ENCODE measurements at regions not wholly inside any gene's neighbourhood (a gene's known extent, or its start where the extent isn't known, plus 50 kb on each side); places are given as distances from the start of the nearest gene placed in this dataset.

DNA sequence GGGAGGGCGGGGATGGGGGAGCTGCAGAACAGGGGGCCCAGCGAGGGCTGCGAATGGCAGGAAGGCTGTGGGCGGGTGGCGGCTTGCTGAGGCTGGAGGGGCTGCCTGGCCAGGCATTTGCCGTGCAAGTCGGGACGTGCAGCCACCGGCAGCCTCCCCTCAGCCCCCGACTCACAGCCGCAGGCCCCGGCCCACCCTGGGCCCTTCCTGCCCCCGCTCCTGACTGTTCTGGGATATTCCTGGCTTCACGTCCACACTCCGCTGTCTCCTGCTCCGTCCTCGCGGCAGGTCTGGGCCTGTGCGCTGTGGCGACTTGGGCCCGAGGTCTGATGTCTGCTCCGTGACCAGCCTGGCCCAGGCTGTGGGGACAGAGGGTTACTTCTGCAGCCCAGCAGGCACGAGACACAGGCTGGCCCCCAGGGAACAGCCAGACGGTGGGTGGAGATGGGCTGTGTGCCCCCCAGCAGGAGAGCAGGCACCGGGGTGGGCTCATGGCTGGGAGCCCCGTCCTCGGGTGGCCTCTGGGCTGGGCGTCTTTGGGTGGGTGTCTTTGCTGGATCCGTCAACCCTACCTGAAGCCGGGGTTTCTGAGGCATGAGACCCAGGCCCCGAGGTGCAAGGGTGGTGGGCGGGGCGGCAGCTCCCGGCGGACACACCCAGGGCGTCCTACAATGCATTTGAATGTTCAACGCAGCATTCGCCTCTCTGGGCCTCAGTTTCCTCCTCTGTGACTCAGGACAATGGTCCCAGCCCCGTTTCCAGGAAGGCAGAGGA, 86.5 kb downstream of the FOXL3 start:
- peak in 1 of 3 donors; percentile 27 for DNase-seq
- 63 to 74% methylated on average over 34 to 39 of the region's 39 CpGs for WGBS, 2 donors
- peaks cover 0 to 49% (median 20%) of the 10 kb centered on the region in 5 donors for H3K4me1 ChIP-seq (ENCODE audit: control insufficient read depth in 5 of 5, insufficient read depth in 5 of 5, low read length in 5 of 5)
- no peaks in the 10 kb centered on the region for H3K9me3 ChIP-seq (ENCODE audit: control insufficient read depth in 4 of 4, insufficient read depth in 3 of 4, low read length in 3 of 4)
- no peak overlapping the region for H3K4me3 ChIP-seq
- H3K36me3 ChIP-seq (ENCODE audit: control insufficient read depth in 4 of 4, insufficient read depth in 4 of 4, low read length in 4 of 4): no peaks in the 10 kb centered on the region
- no peaks in the 10 kb centered on the region for H3K27me3 ChIP-seq (ENCODE audit: control insufficient read depth in 3 of 3, insufficient read depth in 3 of 3, low read length in 2 of 3)
- no peak for ATAC-seq (ENCODE audit: insufficient read depth, low FRiP score)
- no peak overlapping the region for H3K9ac ChIP-seq (ENCODE audit: insufficient read depth in 1 of 2, low read length in 2 of 2)
- TF ChIP-seq, protein P1, sequence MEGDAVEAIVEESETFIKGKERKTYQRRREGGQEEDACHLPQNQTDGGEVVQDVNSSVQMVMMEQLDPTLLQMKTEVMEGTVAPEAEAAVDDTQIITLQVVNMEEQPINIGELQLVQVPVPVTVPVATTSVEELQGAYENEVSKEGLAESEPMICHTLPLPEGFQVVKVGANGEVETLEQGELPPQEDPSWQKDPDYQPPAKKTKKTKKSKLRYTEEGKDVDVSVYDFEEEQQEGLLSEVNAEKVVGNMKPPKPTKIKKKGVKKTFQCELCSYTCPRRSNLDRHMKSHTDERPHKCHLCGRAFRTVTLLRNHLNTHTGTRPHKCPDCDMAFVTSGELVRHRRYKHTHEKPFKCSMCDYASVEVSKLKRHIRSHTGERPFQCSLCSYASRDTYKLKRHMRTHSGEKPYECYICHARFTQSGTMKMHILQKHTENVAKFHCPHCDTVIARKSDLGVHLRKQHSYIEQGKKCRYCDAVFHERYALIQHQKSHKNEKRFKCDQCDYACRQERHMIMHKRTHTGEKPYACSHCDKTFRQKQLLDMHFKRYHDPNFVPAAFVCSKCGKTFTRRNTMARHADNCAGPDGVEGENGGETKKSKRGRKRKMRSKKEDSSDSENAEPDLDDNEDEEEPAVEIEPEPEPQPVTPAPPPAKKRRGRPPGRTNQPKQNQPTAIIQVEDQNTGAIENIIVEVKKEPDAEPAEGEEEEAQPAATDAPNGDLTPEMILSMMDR (IDR thresholded peaks at IDR 0.05; ENCODE audit: control extremely low read depth, extremely low read depth): no peak
- H3K27ac ChIP-seq (ENCODE audit: low read depth in 1 of 2, low read length in 1 of 2): no peak overlapping the region

DNA sequence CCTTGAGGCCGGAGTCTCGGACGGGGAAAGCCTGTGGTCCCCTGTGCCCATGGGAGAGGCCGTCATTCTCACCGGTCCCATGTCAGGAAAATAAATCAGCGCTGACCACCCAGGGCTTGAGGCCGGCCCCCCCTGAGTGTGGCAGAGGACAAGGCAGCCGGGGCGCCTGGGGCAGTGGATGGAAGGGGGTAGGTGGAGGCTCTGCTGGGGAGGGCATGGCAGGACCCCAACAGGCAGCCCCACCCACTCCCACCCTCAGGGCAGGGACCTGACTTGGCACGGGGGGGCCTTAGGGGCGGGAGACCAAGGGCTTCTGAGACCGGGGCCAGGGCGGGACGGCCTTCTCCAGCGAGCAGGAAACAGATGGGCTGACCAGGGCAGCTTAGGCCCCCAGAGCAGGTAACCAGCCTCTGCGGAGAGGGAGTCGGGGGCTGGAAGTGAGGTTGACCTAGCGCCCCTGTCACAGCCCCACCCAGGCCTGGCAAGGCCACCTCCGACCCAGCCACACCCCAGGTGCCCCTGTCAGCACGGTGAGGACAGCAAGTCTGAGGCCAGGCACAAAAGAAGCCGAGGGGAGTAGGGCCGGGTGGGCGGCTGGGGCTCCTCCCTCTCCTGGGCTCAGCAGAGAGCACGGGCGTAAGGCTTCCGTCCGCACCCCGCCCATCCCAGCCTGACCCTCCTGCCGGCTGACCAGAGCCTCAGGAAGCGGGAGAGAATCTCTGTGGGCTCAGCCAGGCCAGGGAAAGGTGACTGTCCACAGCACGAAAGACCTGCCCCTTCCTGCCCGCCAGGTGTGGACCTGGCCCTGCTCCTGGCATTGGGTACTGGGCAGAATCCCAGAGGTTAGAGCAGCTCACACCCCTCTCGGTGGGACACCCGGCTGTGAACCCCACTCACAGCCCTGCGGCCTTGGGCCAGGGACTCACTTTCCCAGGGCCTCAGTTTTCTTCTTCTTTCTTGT, 87.4 kb downstream of the FOXL3 start:
- H3K9ac ChIP-seq (ENCODE audit: insufficient read depth in 1 of 2, low read length in 2 of 2): no peak overlapping the region
- no peak for DNase-seq
- H3K27ac ChIP-seq (ENCODE audit: low read depth in 1 of 2, low read length in 1 of 2): no peak overlapping the region
- peaks cover 0 to 3% (median 0%) of the 10 kb centered on the region in 4 donors for H3K9me3 ChIP-seq (ENCODE audit: control insufficient read depth in 4 of 4, insufficient read depth in 3 of 4, low read length in 3 of 4)
- TF ChIP-seq, protein P1 (IDR thresholded peaks at IDR 0.05; ENCODE audit: control extremely low read depth, extremely low read depth): no peak
- 82 to 83% methylated on average over 34 to 35 of the region's 35 CpGs for WGBS, 2 donors
- peaks cover 0 to 49% (median 20%) of the 10 kb centered on the region in 5 donors for H3K4me1 ChIP-seq (ENCODE audit: control insufficient read depth in 5 of 5, insufficient read depth in 5 of 5, low read length in 5 of 5)
- H3K4me3 ChIP-seq: no peak overlapping the region
- no peaks in the 10 kb centered on the region for H3K36me3 ChIP-seq (ENCODE audit: control insufficient read depth in 4 of 4, insufficient read depth in 4 of 4, low read length in 4 of 4)
- ATAC-seq (ENCODE audit: insufficient read depth, low FRiP score): no peak
- H3K27me3 ChIP-seq (ENCODE audit: control insufficient read depth in 3 of 3, insufficient read depth in 3 of 3, low read length in 2 of 3): no peaks in the 10 kb centered on the region

DNA sequence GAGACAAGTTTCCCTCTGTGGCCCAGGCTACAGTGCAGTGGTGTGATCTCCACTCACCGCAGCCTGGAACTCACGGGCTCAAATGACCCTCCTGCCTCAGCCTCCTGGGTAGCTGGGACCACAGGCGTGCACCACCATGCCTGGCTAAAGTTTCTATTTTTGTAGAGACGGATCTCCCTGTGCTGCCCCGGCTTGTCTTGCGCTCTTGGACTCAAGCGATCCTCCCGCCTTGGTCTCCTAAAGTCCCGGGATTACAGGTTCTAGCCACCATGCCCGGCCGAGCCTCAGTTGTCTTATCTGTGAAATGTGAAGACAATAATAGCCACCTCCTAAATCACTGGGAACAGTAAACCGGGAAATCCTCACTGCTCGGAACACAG, 88.1 kb downstream of the FOXL3 start:
- no peak for ATAC-seq (ENCODE audit: insufficient read depth, low FRiP score)
- Histone ChIP-seq H3K9ac (ENCODE audit: insufficient read depth in 1 of 2, low read length in 2 of 2) (no peak overlapping the region), H3K27ac (ENCODE audit: low read depth in 1 of 2, low read length in 1 of 2) (no peak overlapping the region), H3K4me3 (no peak overlapping the region), H3K9me3 (ENCODE audit: control insufficient read depth in 4 of 4, insufficient read depth in 3 of 4, low read length in 3 of 4) (peaks cover 0 to 3% (median 0%) of the 10 kb centered on the region in 4 donors), H3K4me1 (ENCODE audit: control insufficient read depth in 5 of 5, insufficient read depth in 5 of 5, low read length in 5 of 5) (peaks cover 0 to 43% (median 20%) of the 10 kb centered on the region in 5 donors), H3K36me3 (ENCODE audit: control insufficient read depth in 4 of 4, insufficient read depth in 4 of 4, low read length in 4 of 4) (no peaks in the 10 kb centered on the region), H3K27me3 (ENCODE audit: control insufficient read depth in 3 of 3, insufficient read depth in 3 of 3, low read length in 2 of 3) (no peaks in the 10 kb centered on the region)
- DNase-seq: no peak
- TF ChIP-seq, protein P1 (IDR thresholded peaks at IDR 0.05; ENCODE audit: control extremely low read depth, extremely low read depth): no peak
- 95 to 98% methylated on average over 13 of the region's 13 CpGs for WGBS, 2 donors

All from lung (tissue), 11 donors.